ENCODE measurements at regions not wholly inside any gene's neighbourhood (a gene's known extent, or its start where the extent isn't known, plus 50 kb on each side); places are given as distances from the start of the nearest gene placed in this dataset.
"Not testable (repeated sequence)": the region's sequence is repeated elsewhere in the genome, so short reads cannot be mapped to it uniquely, and the experiment has no call there.

- no peak overlapping the region for H3K4me3 ChIP-seq (ENCODE audit: low read depth, low read length)
- TF ChIP-seq CTCF (IDR thresholded peaks at IDR 0.05; ENCODE audit: low read depth, low read length, missing control alignments): no peak
- no peak for DNase-seq (ENCODE audit: low read depth)
Observed at GRCh38 chrX:25442499-25442898, 426.7 kb upstream of the ARX start.

- H3K4me3 ChIP-seq (ENCODE audit: low read depth, low read length): no peak overlapping the region
- DNase-seq (ENCODE audit: low read depth): no peak
- no peak for TF ChIP-seq CTCF (IDR thresholded peaks at IDR 0.05; ENCODE audit: low read depth, low read length, missing control alignments)
Observed at GRCh38 chrX:25433307-25433706, 417.5 kb upstream of the ARX start.

- no peak for DNase-seq (ENCODE audit: low read depth)
- no peak for TF ChIP-seq CTCF (IDR thresholded peaks at IDR 0.05; ENCODE audit: low read depth, low read length, missing control alignments)
- H3K4me3 ChIP-seq (ENCODE audit: low read depth, low read length): no peak overlapping the region
Observed at GRCh38 chrX:25432396-25432795, 416.6 kb upstream of the ARX start.

- TF ChIP-seq CTCF (IDR thresholded peaks at IDR 0.05; ENCODE audit: low read depth, low read length, missing control alignments): no peak
- DNase-seq (ENCODE audit: low read depth): no peak
- no peak overlapping the region for H3K4me3 ChIP-seq (ENCODE audit: low read depth, low read length)
Observed at GRCh38 chrX:25427873-25428555, 412.2 kb upstream of the ARX start.

- not testable (repeated sequence) for H3K4me3 ChIP-seq (ENCODE audit: low read depth, low read length); DNase-seq (ENCODE audit: low read depth)
Observed at GRCh38 chrX:25404163-25404562, 388.4 kb upstream of the ARX start.

GRCh38 chrX:25389266-25389665, 373.5 kb upstream of the ARX start:
- DNase-seq (ENCODE audit: low read depth): no peak
- TF ChIP-seq CTCF (IDR thresholded peaks at IDR 0.05; ENCODE audit: low read depth, low read length, missing control alignments): no peak
- no peak overlapping the region for H3K4me3 ChIP-seq (ENCODE audit: low read depth, low read length)

- no peak for TF ChIP-seq CTCF (IDR thresholded peaks at IDR 0.05; ENCODE audit: low read depth, low read length, missing control alignments)
- H3K4me3 ChIP-seq (ENCODE audit: low read depth, low read length): no peak overlapping the region
- no peak for DNase-seq (ENCODE audit: low read depth)
Observed at GRCh38 chrX:25383196-25383595, 367.4 kb upstream of the ARX start.

Measured in GM12864 (cell line).